ENCODE measurements at regions not wholly inside any gene's neighbourhood (a gene's known extent, or its start where the extent isn't known, plus 50 kb on each side); places are given as distances from the start of the nearest gene placed in this dataset.

GRCh38 chr9:18346745-18347144 is 127.2 kb upstream of the ADAMTSL1 start:
- Histone ChIP-seq H3K4me1 (ENCODE audit: control insufficient read depth, insufficient read depth, low read length) (no peaks in the 10 kb centered on the region), H3K9ac (ENCODE audit: control insufficient read depth, insufficient read depth, low read length) (no peak overlapping the region), H3K9me3 (replicated peaks; ENCODE audit: control insufficient read depth, insufficient read depth, low read length) (no peaks in the 10 kb centered on the region), H3K4me2 (ENCODE audit: control insufficient read depth, insufficient read depth) (no peak overlapping the region), H3K27me3 (replicated peaks in 1 of 2; ENCODE audit: control insufficient read depth in 2 of 2, insufficient read depth in 2 of 2, low read length in 1 of 2) (no peaks in the 10 kb centered on the region), H2AFZ (ENCODE audit: control insufficient read depth, low read depth, low read length) (no peak overlapping the region), H3K27ac (ENCODE audit: control insufficient read depth, insufficient read depth) (no peak overlapping the region), H3K4me3 (no peak overlapping the region), H4K20me1 (ENCODE audit: control insufficient read depth, insufficient read depth) (no peaks in the 10 kb centered on the region), H3K36me3 (ENCODE audit: control insufficient read depth in 2 of 2, insufficient read depth in 2 of 2, low read length in 1 of 2) (no peaks in the 10 kb centered on the region), H3K79me2 (ENCODE audit: control insufficient read depth, insufficient read depth, low read length) (no peaks in the 10 kb centered on the region)
- in situ Hi-C loops (cut with MboI) (no loop called here), intact Hi-C loops (cut with micrococcal nuclease; ENCODE audit: unreplicated experiment) (no loop called here)
- RAD21 ChIA-PET (ENCODE audit: unreplicated experiment) = no interaction called here
- FAIRE-seq (no peak), ATAC-seq (no peak), DNase-seq (ENCODE audit: low read depth, low spot score) (no peak)
- SMC1A ChIA-PET (ENCODE audit: uncharacterized antibody, unreplicated experiment) = no interaction called here
- 27% methylated on average over 3 of the region's 3 CpGs for WGBS (ENCODE audit: insufficient coverage, insufficient replicate concordance, low lambda C conversion rate, missing lambda C conversion rate)
- POLR2A ChIA-PET = no interaction called here
- CTCF ChIA-PET = interaction anchor here (1.4 kb wide), 1 partner anchor 94 kb away, joined by 3 read pairs; no protein-coding TSS in a partner anchor
- no peak for TF ChIP-seq PAX8 (IDR thresholded peaks at IDR 0.05)
- BruUV-seq (replicated peaks) = no TSS peak

GRCh38 chr9:18347386-18348082 is 126.4 kb upstream of the ADAMTSL1 start:
- Histone ChIP-seq H3K79me2 (ENCODE audit: control insufficient read depth, insufficient read depth, low read length) (no peaks in the 10 kb centered on the region), H3K4me2 (ENCODE audit: control insufficient read depth, insufficient read depth) (no peak overlapping the region), H3K4me1 (ENCODE audit: control insufficient read depth, insufficient read depth, low read length) (no peaks in the 10 kb centered on the region), H3K36me3 (ENCODE audit: control insufficient read depth in 2 of 2, insufficient read depth in 2 of 2, low read length in 1 of 2) (no peaks in the 10 kb centered on the region), H3K9ac (ENCODE audit: control insufficient read depth, insufficient read depth, low read length) (no peak overlapping the region), H3K9me3 (replicated peaks; ENCODE audit: control insufficient read depth, insufficient read depth, low read length) (no peaks in the 10 kb centered on the region), H3K27me3 (replicated peaks in 1 of 2; ENCODE audit: control insufficient read depth in 2 of 2, insufficient read depth in 2 of 2, low read length in 1 of 2) (no peaks in the 10 kb centered on the region), H4K20me1 (ENCODE audit: control insufficient read depth, insufficient read depth) (no peaks in the 10 kb centered on the region), H3K4me3 (no peak overlapping the region), H2AFZ (ENCODE audit: control insufficient read depth, low read depth, low read length) (no peak overlapping the region), H3K27ac (ENCODE audit: control insufficient read depth, insufficient read depth) (no peak overlapping the region)
- no peak for TF ChIP-seq GABPA (IDR thresholded peaks at IDR 0.05; ENCODE audit: low read depth)
- in situ Hi-C loops (cut with MboI) = no loop called here
- ChIA-PET SMC1A (ENCODE audit: uncharacterized antibody, unreplicated experiment) (no interaction called here), RAD21 (ENCODE audit: unreplicated experiment) (no interaction called here), POLR2A (no interaction called here), CTCF (interaction anchor here (0.6 to 1.4 kb wide), 2 partner anchors 93 to 682 kb away, joined by 3 read pairs; no protein-coding TSS in a partner anchor)
- WGBS (ENCODE audit: insufficient coverage, insufficient replicate concordance, low lambda C conversion rate, missing lambda C conversion rate) = 40% methylated on average over 2 of the region's 2 CpGs
- intact Hi-C loops (cut with micrococcal nuclease; ENCODE audit: unreplicated experiment) = no loop called here
- BruUV-seq (replicated peaks) = no TSS peak
- no peak for DNase-seq (ENCODE audit: low read depth, low spot score)
- FAIRE-seq = no peak
- no peak for ATAC-seq
